Nephron progenitor cell (in vitro differentiated cells): ENCODE measurements at regions not wholly inside any gene's neighbourhood (a gene's known extent, or its start where the extent isn't known, plus 50 kb on each side); places are given as distances from the start of the nearest gene placed in this dataset.
A peak's percentile ranks its signal among the peaks of the same experiment; 100 is the strongest.

ENCODE experiments used
- DNase-seq: peaks from one replicate; pipeline ENCODE4 v3.0.0; 2021
- H3K27ac Mint-ChIP-seq: 2 replicates; pipeline ENCODE4 v1.8.0; 2021; ENCODE audit warnings: mild to moderate bottlenecking, moderate library complexity, mixed read lengths
- H3K27me3 Mint-ChIP-seq: 2 replicates; pipeline ENCODE4 v1.8.0; 2021; ENCODE audit warnings: mild to moderate bottlenecking, low read depth, mixed read lengths; ENCODE audit not compliant: poor library complexity
- H3K36me3 Mint-ChIP-seq: 2 replicates; pipeline ENCODE4 v1.8.0; 2021; ENCODE audit warnings: low read depth, mixed read lengths
- H3K4me1 Mint-ChIP-seq: 2 replicates; pipeline ENCODE4 v1.8.0; 2021; ENCODE audit warnings: mixed read lengths
- H3K4me3 Mint-ChIP-seq: 2 replicates; pipeline ENCODE4 v1.8.0; 2021; ENCODE audit warnings: mild to moderate bottlenecking, moderate library complexity, mixed read lengths
- H3K9me3 Mint-ChIP-seq: 2 replicates; pipeline ENCODE4 v1.8.0; 2021; ENCODE audit warnings: mild to moderate bottlenecking, moderate library complexity, mixed read lengths
- TF ChIP-seq, protein P1 (sequence below): fragments of 200-600 bp; sonication (generic); IDR thresholded peaks from 2 replicates; pipeline ENCODE4 v1.5.0; 2021; ENCODE audit warnings: antibody characterized with exemption

DNA sequence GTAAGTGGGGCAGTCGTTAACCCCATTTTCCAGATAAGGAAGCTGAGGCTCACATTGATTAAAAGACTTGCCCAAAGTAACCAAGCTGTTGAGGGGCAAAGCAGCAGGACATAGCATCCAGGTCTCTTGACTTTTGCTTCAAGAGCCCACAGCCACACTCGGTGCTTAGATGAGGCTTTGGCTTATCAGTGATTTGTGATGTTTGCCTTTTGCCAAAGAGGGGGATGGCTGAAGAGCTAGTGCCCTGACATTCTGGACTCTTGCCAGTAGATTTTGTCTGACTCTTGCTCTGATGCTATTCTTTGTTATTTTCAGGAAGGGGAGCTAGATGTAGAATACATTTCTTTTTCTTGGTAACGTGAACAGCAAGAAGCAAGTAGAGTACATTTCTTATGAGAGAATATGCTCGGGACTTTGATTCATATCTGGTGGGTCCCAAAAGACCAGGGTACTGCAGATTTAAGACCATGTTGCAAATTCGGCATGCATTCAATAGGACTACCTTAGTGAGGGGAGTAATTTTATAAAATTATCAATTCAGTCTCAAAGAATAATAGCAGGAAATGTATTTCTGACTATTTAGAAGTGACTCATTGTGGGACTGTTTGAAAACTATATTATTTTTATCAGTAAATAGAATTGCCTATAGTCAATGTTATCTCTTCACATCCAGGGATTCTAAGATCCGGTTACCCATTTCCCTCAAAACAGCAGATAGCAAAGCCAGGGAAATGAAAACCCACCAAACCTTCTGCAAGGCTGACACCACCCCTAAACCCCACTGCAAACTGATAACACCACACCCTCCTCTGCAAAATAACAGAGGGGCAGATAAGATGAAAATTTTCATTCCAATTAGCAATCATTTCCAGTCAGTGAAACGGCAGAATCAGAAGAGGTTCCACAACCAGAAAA lies 180.0 kb upstream of the BMPER start:
- peaks cover 5% of the 10 kb centered on the region for H3K36me3 Mint-ChIP-seq
- TF ChIP-seq, protein P1, sequence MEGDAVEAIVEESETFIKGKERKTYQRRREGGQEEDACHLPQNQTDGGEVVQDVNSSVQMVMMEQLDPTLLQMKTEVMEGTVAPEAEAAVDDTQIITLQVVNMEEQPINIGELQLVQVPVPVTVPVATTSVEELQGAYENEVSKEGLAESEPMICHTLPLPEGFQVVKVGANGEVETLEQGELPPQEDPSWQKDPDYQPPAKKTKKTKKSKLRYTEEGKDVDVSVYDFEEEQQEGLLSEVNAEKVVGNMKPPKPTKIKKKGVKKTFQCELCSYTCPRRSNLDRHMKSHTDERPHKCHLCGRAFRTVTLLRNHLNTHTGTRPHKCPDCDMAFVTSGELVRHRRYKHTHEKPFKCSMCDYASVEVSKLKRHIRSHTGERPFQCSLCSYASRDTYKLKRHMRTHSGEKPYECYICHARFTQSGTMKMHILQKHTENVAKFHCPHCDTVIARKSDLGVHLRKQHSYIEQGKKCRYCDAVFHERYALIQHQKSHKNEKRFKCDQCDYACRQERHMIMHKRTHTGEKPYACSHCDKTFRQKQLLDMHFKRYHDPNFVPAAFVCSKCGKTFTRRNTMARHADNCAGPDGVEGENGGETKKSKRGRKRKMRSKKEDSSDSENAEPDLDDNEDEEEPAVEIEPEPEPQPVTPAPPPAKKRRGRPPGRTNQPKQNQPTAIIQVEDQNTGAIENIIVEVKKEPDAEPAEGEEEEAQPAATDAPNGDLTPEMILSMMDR, result no peak
- no peaks in the 10 kb centered on the region for H3K27me3 Mint-ChIP-seq
- H3K27ac Mint-ChIP-seq, result no peak overlapping the region
- peaks cover 4% of the 10 kb centered on the region for H3K9me3 Mint-ChIP-seq
- H3K4me3 Mint-ChIP-seq, result no peak overlapping the region
- DNase-seq, result no peak
- peaks cover 82% of the 10 kb centered on the region for H3K4me1 Mint-ChIP-seq

DNA sequence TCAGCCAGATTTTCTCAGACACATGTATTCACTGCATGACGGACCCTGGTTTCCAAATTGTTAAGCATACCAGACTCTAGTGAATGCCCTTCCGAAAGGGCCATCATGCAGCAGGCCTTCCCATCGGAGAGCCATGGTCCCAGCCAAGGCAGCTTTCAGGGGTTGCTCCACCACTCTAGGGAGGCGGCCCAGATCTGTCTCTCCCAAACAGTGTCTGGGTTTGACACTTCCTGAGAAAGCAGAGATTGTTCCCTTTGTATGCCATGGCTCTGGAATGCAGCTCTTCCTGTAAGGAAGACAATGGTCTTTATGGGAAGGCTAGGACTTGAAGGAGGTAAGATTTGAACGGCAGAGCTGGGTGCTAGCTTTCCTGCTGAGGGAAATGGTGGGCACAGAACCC lies 178.8 kb upstream of the BMPER start:
- Mint-ChIP-seq H3K4me3 (no peak overlapping the region), H3K4me1 (peaks cover 88% of the 10 kb centered on the region), H3K9me3 (no peaks in the 10 kb centered on the region)

DNA sequence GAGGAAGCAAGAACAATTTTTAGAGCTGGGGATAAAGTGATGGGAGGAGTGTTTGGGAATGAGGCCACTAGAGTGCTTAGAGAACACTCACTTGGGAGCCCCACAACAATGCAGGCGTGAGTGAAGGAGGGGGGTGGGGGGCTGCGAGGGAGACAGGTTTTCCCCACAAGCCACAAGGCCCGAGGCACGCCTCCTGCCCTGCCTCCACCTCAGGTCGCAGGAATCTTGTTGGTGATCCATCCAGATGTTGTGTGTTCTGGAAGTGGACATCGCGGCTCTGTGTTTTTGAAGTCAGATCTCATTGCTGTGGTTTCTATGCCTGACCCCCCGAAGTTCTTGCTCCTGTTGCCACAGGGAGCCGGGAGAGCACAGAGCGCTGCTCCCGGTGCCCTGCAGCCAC lies 178.0 kb upstream of the BMPER start:
- Mint-ChIP-seq H3K4me3 (no peak overlapping the region), H3K36me3 (peaks cover 5% of the 10 kb centered on the region), H3K27ac (peak overlapping the region; percentile 79), H3K9me3 (no peaks in the 10 kb centered on the region), H3K27me3 (peaks cover 4% of the 10 kb centered on the region), H3K4me1 (peaks cover 88% of the 10 kb centered on the region)
- no peak for DNase-seq
- TF ChIP-seq, protein P1, result no peak

More for the DNA sequence above, 178.8 kb upstream of the BMPER start:
- no peaks in the 10 kb centered on the region for H3K27me3 Mint-ChIP-seq
- H3K36me3 Mint-ChIP-seq, result peaks cover 5% of the 10 kb centered on the region
- no peak for DNase-seq
- TF ChIP-seq, protein P1, result no peak
- H3K27ac Mint-ChIP-seq, result peak overlapping the region; percentile 10

DNA sequence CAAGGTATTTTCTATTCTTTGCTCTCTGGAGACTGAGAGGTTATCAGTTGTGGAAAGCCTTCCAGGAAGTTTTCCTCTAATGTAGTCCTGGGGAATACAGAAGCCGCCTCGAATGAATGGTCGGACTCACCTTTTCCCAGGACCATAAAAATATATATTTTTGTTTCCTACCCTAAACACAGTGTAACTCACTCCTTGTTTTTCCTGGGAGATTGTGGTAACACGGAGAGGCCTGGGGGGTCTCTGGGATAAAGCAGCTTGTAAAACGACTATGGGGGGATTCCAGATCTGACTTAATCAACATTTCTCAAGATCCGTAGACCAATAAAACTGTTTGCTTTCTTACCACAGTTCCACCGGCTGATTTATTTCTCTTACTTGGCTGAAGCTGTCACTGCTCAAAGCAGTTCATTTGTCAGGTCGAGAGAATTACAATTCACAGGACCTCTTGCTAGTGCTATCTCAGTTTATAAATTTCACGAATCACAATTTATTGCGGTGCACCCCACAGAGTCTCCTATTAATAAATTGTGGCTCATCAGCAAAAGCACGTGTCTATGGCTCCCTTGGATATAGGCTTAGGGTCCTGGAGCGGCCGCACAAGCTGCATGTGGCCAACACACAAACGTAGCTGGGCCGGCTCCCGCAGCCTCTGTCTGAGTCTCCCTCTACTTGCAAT lies 176.3 kb upstream of the BMPER start:
- Mint-ChIP-seq H3K27me3 (peaks cover 4% of the 10 kb centered on the region), H3K4me1 (peaks cover 87% of the 10 kb centered on the region), H3K9me3 (no peaks in the 10 kb centered on the region), H3K4me3 (no peak overlapping the region), H3K27ac (peak overlapping the region; percentile 92), H3K36me3 (peaks cover 5% of the 10 kb centered on the region)
- TF ChIP-seq, protein P1, result no peak
- DNase-seq, result no peak

DNA sequence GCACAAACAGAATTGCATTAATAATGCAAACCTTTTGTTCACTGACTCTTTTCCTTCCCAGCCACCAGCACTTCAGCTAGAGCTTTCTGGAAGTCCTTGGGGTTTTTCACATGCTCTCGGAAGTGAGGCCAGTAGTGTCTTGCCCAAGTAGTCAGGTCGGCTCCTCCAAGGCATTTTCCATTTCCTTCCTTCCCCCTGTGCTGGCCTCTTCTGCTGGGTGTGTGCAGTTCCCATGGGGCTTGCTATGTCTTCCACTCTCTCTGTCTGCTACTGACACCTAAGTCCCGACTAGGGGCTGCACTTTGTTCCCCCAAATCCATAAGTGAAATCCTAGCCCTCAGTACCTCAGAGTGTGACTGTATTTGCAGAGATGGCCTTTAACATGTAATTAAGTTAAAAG lies 175.6 kb upstream of the BMPER start:
- no peak for DNase-seq
- Mint-ChIP-seq H3K27ac (peak overlapping the region; percentile 92), H3K4me1 (peaks cover 89% of the 10 kb centered on the region), H3K27me3 (peaks cover 4% of the 10 kb centered on the region), H3K36me3 (peaks cover 5% of the 10 kb centered on the region), H3K9me3 (no peaks in the 10 kb centered on the region), H3K4me3 (peak overlapping the region; percentile 37)
- TF ChIP-seq, protein P1, result no peak
